ENCODE measurements at regions not wholly inside any gene's neighbourhood (a gene's known extent, or its start where the extent isn't known, plus 50 kb on each side); places are given as distances from the start of the nearest gene placed in this dataset.

DNA sequence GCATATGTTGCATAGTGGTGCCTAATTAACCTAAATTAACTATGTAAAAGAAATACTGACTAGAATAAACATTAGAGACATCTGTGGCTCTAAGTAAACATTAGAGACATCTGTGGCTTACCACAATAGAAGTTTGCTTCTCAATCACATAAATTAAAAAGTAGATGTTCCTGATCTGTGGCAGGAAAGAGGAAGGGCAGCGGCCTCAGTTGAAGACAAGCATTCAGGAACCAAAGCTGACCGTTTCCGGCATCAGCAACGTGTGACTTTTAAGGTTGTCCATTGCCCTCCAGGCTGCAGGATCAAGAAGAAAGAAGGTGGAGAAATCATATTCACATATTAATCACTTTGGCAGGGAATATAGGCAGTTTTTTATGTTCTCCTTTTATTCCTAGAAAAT, 336.3 kb upstream of the TRAM1L1 start:
- Histone ChIP-seq H3K27ac (ENCODE audit: low read depth in 2 of 2, low read length in 2 of 2) (no peak overlapping the region), H3K4me3 (ENCODE audit: low read length in 2 of 2) (no peak overlapping the region), H3K27me3 (ENCODE audit: control insufficient read depth in 2 of 2, insufficient read depth in 2 of 2, low read length in 2 of 2) (no peaks in the 10 kb centered on the region), H3K4me1 (ENCODE audit: control insufficient read depth in 2 of 2, insufficient read depth in 2 of 2, low read length in 2 of 2) (no peaks in the 10 kb centered on the region), H3K36me3 (ENCODE audit: control insufficient read depth in 2 of 2, insufficient read depth in 2 of 2, low read length in 2 of 2) (no peaks in the 10 kb centered on the region), H3K9ac (ENCODE audit: low read depth in 1 of 2, low read length in 2 of 2) (no peak overlapping the region), H3K9me3 (ENCODE audit: control insufficient read depth in 2 of 2, low read length in 2 of 2) (no peaks in the 10 kb centered on the region)

DNA sequence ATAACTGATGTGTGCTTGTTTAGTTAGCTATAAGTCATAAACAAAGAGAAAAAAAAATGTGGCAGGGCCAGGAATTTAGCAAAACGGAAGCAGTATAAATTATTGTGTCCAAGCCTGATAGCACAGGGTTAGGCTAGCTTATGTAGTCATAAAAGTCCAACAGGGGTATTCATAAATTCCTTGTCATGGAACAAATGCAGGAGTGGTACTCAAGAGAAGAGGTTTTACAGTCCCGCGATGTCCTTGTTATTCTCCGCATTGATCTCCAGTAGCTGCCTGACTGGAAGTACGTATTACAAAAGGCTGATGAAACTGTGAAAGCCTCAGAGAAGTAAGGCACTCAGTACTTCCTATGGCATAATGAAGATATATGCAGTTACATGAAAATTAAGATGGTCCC, 336.9 kb upstream of the TRAM1L1 start:
- no peaks in the 10 kb centered on the region for H3K27me3 ChIP-seq (ENCODE audit: control insufficient read depth in 2 of 2, insufficient read depth in 2 of 2, low read length in 2 of 2)
- no peak overlapping the region for H3K9ac ChIP-seq (ENCODE audit: low read depth in 1 of 2, low read length in 2 of 2)
- H3K27ac ChIP-seq (ENCODE audit: low read depth in 2 of 2, low read length in 2 of 2): no peak overlapping the region
- no peaks in the 10 kb centered on the region for H3K9me3 ChIP-seq (ENCODE audit: control insufficient read depth in 2 of 2, low read length in 2 of 2)
- H3K36me3 ChIP-seq (ENCODE audit: control insufficient read depth in 2 of 2, insufficient read depth in 2 of 2, low read length in 2 of 2): no peaks in the 10 kb centered on the region
- H3K4me3 ChIP-seq (ENCODE audit: low read length in 2 of 2): no peak overlapping the region
- H3K4me1 ChIP-seq (ENCODE audit: control insufficient read depth in 2 of 2, insufficient read depth in 2 of 2, low read length in 2 of 2): no peaks in the 10 kb centered on the region

DNA sequence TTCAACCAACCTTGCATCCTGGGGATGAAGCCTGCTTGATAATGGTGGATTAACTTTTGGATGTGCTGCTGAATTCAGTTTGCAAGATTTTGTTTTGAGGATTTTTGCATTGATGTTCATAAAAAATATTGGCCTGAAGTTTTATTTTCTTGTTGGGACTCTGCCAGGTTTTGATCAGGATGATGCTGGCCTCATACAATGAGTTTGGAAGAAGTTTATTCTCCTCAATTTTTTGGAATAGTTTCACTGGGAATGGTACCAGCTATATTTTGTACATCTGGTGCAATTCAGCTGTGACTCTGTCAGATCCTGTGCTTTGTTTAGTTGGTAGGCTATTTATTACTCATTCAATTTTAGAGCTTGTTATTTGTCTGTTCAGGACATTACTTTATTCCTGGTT, 340.3 kb upstream of the TRAM1L1 start:
- Histone ChIP-seq H3K9ac (ENCODE audit: low read depth in 1 of 2, low read length in 2 of 2) (no peak overlapping the region), H3K9me3 (ENCODE audit: control insufficient read depth in 2 of 2, low read length in 2 of 2) (no peaks in the 10 kb centered on the region), H3K27ac (ENCODE audit: low read depth in 2 of 2, low read length in 2 of 2) (no peak overlapping the region), H3K36me3 (ENCODE audit: control insufficient read depth in 2 of 2, insufficient read depth in 2 of 2, low read length in 2 of 2) (no peaks in the 10 kb centered on the region), H3K27me3 (ENCODE audit: control insufficient read depth in 2 of 2, insufficient read depth in 2 of 2, low read length in 2 of 2) (no peaks in the 10 kb centered on the region), H3K4me1 (ENCODE audit: control insufficient read depth in 2 of 2, insufficient read depth in 2 of 2, low read length in 2 of 2) (no peaks in the 10 kb centered on the region), H3K4me3 (ENCODE audit: low read length in 2 of 2) (no peak overlapping the region)

DNA sequence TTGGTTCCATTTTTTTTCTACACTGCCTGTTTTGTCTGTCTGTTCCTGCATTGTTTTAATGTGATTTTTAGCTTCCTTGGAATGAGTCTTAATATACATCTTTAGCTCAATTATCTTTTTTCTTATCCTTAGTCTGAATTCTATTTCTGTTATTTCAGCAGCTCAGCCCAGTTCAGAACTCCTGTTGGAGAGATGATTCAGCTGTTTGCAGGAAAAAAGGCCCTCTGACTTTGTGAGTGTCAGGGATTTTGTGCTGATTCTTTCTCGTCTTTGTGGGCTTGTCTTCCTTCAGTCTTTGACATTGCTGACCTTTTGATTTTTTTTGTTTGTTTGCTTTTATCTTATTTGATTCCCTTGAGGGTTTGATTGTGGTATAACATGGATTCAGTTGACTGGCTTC, 343.2 kb upstream of the TRAM1L1 start:
- Histone ChIP-seq H3K9me3 (ENCODE audit: control insufficient read depth in 2 of 2, low read length in 2 of 2) (no peaks in the 10 kb centered on the region), H3K36me3 (ENCODE audit: control insufficient read depth in 2 of 2, insufficient read depth in 2 of 2, low read length in 2 of 2) (no peaks in the 10 kb centered on the region), H3K4me1 (ENCODE audit: control insufficient read depth in 2 of 2, insufficient read depth in 2 of 2, low read length in 2 of 2) (no peaks in the 10 kb centered on the region), H3K9ac (ENCODE audit: low read depth in 1 of 2, low read length in 2 of 2) (no peak overlapping the region), H3K27me3 (ENCODE audit: control insufficient read depth in 2 of 2, insufficient read depth in 2 of 2, low read length in 2 of 2) (no peaks in the 10 kb centered on the region), H3K27ac (ENCODE audit: low read depth in 2 of 2, low read length in 2 of 2) (no peak overlapping the region), H3K4me3 (ENCODE audit: low read length in 2 of 2) (no peak overlapping the region)

DNA sequence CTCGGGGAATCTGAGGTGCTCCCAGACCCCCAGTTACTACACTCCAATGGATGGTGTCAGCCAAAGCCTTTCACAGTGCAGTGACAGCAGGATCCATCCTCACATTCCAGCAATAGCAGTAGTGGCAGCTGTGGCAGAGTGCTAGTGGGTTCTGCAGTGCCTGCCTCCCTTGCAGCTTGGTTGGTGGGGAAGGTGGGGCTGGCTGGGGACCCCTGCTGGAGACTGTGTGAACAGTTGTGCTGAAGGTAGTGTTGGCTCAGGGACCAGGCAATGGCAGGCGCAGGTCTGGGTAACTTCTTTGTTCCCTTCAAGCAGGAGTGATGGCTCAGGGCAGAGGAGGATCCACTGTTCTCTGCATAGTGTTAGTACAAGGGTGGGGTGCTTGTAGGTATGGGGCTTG, 343.7 kb upstream of the TRAM1L1 start:
- H3K27ac ChIP-seq (ENCODE audit: low read depth in 2 of 2, low read length in 2 of 2): no peak overlapping the region
- H3K9ac ChIP-seq (ENCODE audit: low read depth in 1 of 2, low read length in 2 of 2): no peak overlapping the region
- H3K27me3 ChIP-seq (ENCODE audit: control insufficient read depth in 2 of 2, insufficient read depth in 2 of 2, low read length in 2 of 2): no peaks in the 10 kb centered on the region
- H3K9me3 ChIP-seq (ENCODE audit: control insufficient read depth in 2 of 2, low read length in 2 of 2): no peaks in the 10 kb centered on the region
- no peak overlapping the region for H3K4me3 ChIP-seq (ENCODE audit: low read length in 2 of 2)
- no peaks in the 10 kb centered on the region for H3K4me1 ChIP-seq (ENCODE audit: control insufficient read depth in 2 of 2, insufficient read depth in 2 of 2, low read length in 2 of 2)
- H3K36me3 ChIP-seq (ENCODE audit: control insufficient read depth in 2 of 2, insufficient read depth in 2 of 2, low read length in 2 of 2): no peaks in the 10 kb centered on the region

DNA sequence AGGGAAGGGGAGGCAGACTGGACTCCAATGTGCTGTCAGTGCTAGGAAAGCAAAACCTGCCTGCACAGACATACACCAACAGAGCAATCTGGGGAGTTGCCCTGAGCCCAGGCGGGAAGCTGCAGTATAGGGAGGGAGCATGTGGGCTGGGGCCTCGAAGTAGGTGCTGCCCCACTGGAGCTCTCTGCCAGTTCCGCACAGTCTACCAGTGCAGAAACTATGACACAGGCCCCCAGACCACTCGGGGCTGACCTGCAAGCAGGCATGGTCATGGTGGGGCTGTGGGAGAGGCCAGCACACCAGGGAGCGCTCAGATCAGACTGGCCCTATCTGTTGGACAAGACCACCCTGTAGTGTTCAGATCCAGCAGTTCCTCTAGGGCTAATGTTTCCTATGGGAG, 344.1 kb upstream of the TRAM1L1 start:
- Histone ChIP-seq H3K9ac (ENCODE audit: low read depth in 1 of 2, low read length in 2 of 2) (no peak overlapping the region), H3K9me3 (ENCODE audit: control insufficient read depth in 2 of 2, low read length in 2 of 2) (no peaks in the 10 kb centered on the region), H3K36me3 (ENCODE audit: control insufficient read depth in 2 of 2, insufficient read depth in 2 of 2, low read length in 2 of 2) (no peaks in the 10 kb centered on the region), H3K27ac (ENCODE audit: low read depth in 2 of 2, low read length in 2 of 2) (no peak overlapping the region), H3K27me3 (ENCODE audit: control insufficient read depth in 2 of 2, insufficient read depth in 2 of 2, low read length in 2 of 2) (no peaks in the 10 kb centered on the region), H3K4me1 (ENCODE audit: control insufficient read depth in 2 of 2, insufficient read depth in 2 of 2, low read length in 2 of 2) (no peaks in the 10 kb centered on the region), H3K4me3 (ENCODE audit: low read length in 2 of 2) (no peak overlapping the region)

DNA sequence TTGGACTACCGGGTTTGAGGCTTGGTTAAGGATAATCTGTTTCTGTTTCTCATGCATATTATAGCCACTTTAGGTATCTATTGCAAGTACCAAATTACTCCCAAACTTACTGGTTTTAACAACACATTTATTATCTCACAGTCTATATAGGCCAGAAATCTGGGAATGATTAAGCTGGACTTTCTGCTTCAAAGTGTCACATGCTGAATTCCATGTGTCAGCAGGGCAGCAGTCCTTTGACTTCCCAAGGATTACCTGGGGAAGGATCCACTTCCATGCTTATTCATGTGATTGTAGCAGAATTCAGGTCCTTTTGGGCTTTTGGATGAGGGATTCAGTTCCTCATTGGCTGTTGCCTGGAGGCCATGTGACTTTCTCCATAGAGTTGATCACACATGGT, 349.0 kb upstream of the TRAM1L1 start:
- H3K27me3 ChIP-seq (ENCODE audit: control insufficient read depth in 2 of 2, insufficient read depth in 2 of 2, low read length in 2 of 2): no peaks in the 10 kb centered on the region
- H3K9me3 ChIP-seq (ENCODE audit: control insufficient read depth in 2 of 2, low read length in 2 of 2): no peaks in the 10 kb centered on the region
- no peaks in the 10 kb centered on the region for H3K36me3 ChIP-seq (ENCODE audit: control insufficient read depth in 2 of 2, insufficient read depth in 2 of 2, low read length in 2 of 2)
- H3K4me3 ChIP-seq (ENCODE audit: low read length in 2 of 2): no peak overlapping the region
- no peak overlapping the region for H3K9ac ChIP-seq (ENCODE audit: low read depth in 1 of 2, low read length in 2 of 2)
- H3K4me1 ChIP-seq (ENCODE audit: control insufficient read depth in 2 of 2, insufficient read depth in 2 of 2, low read length in 2 of 2): no peaks in the 10 kb centered on the region
- no peak overlapping the region for H3K27ac ChIP-seq (ENCODE audit: low read depth in 2 of 2, low read length in 2 of 2)

DNA sequence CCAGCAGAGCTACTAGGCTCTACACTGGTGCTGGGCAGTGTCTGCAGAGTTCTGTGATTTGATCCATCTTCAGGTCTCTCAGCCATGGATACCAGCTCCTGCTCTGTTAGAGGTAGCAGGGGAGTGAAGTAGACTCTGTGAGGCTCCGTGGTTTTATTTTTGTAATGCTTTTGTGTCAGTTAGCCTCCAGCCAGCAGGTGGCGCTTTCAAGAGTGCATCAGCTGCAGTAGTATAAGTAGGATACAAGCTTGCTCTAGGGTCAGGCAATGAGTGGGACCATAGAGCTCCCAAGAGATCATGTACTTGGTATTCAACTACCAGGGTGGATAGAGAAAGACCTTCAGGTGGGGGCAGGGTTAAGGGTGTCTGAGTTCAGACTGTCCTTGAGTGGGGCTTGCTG, 362.5 kb upstream of the TRAM1L1 start:
- no peaks in the 10 kb centered on the region for H3K4me1 ChIP-seq (ENCODE audit: control insufficient read depth in 2 of 2, insufficient read depth in 2 of 2, low read length in 2 of 2)
- H3K9me3 ChIP-seq (ENCODE audit: control insufficient read depth in 2 of 2, low read length in 2 of 2): no peaks in the 10 kb centered on the region
- no peak overlapping the region for H3K4me3 ChIP-seq (ENCODE audit: low read length in 2 of 2)
- no peaks in the 10 kb centered on the region for H3K36me3 ChIP-seq (ENCODE audit: control insufficient read depth in 2 of 2, insufficient read depth in 2 of 2, low read length in 2 of 2)
- no peaks in the 10 kb centered on the region for H3K27me3 ChIP-seq (ENCODE audit: control insufficient read depth in 2 of 2, insufficient read depth in 2 of 2, low read length in 2 of 2)
- no peak overlapping the region for H3K27ac ChIP-seq (ENCODE audit: low read depth in 2 of 2, low read length in 2 of 2)
- no peak overlapping the region for H3K9ac ChIP-seq (ENCODE audit: low read depth in 1 of 2, low read length in 2 of 2)

DNA sequence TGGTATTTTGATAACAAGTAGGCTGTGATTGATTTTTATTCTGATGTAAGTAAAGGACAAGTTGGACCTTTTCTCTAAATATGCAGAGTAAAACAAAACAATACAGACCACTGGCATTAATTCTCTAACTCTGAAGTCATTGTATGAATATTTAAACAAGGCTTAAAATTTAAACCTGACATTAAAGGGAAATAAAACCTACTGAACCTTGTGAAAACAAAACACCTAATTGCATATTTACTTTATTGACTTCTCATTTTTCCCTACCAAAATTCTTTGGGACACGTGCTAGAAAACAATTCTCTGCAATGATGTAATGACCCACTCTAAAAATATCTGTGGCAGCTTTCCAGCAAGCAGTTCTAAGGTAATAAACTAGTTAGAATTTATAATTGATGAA, 369.7 kb upstream of the TRAM1L1 start:
- no peak overlapping the region for H3K4me3 ChIP-seq (ENCODE audit: low read length in 2 of 2)
- no peaks in the 10 kb centered on the region for H3K4me1 ChIP-seq (ENCODE audit: control insufficient read depth in 2 of 2, insufficient read depth in 2 of 2, low read length in 2 of 2)
- no peaks in the 10 kb centered on the region for H3K36me3 ChIP-seq (ENCODE audit: control insufficient read depth in 2 of 2, insufficient read depth in 2 of 2, low read length in 2 of 2)
- no peaks in the 10 kb centered on the region for H3K27me3 ChIP-seq (ENCODE audit: control insufficient read depth in 2 of 2, insufficient read depth in 2 of 2, low read length in 2 of 2)
- no peak overlapping the region for H3K9ac ChIP-seq (ENCODE audit: low read depth in 1 of 2, low read length in 2 of 2)
- no peak overlapping the region for H3K27ac ChIP-seq (ENCODE audit: low read depth in 2 of 2, low read length in 2 of 2)
- H3K9me3 ChIP-seq (ENCODE audit: control insufficient read depth in 2 of 2, low read length in 2 of 2): no peaks in the 10 kb centered on the region

DNA sequence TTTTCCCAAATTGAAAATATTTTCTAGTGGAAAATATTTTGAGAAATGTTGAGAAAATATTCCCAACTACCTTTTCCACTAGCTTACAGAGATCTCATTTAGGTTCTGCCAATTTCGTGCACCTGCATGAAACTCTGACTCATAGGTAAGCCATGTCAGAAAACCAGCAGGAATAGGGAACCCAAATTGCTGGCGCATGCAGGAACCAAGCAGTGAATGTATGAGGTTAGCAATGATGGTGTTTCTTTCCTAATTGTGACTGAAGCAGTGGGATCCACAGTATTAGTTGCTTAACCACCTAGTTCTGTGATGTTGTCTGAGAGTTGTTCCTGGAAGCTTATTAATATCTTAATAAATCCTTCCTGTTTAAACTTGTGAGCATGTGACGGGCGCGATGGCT, 381.0 kb upstream of the TRAM1L1 start:
- no peak overlapping the region for H3K4me3 ChIP-seq (ENCODE audit: low read length in 2 of 2)
- H3K36me3 ChIP-seq (ENCODE audit: control insufficient read depth in 2 of 2, insufficient read depth in 2 of 2, low read length in 2 of 2): no peaks in the 10 kb centered on the region
- H3K27me3 ChIP-seq (ENCODE audit: control insufficient read depth in 2 of 2, insufficient read depth in 2 of 2, low read length in 2 of 2): no peaks in the 10 kb centered on the region
- no peaks in the 10 kb centered on the region for H3K4me1 ChIP-seq (ENCODE audit: control insufficient read depth in 2 of 2, insufficient read depth in 2 of 2, low read length in 2 of 2)
- H3K9me3 ChIP-seq (ENCODE audit: control insufficient read depth in 2 of 2, low read length in 2 of 2): no peaks in the 10 kb centered on the region
- no peak overlapping the region for H3K27ac ChIP-seq (ENCODE audit: low read depth in 2 of 2, low read length in 2 of 2)
- no peak overlapping the region for H3K9ac ChIP-seq (ENCODE audit: low read depth in 1 of 2, low read length in 2 of 2)

DNA sequence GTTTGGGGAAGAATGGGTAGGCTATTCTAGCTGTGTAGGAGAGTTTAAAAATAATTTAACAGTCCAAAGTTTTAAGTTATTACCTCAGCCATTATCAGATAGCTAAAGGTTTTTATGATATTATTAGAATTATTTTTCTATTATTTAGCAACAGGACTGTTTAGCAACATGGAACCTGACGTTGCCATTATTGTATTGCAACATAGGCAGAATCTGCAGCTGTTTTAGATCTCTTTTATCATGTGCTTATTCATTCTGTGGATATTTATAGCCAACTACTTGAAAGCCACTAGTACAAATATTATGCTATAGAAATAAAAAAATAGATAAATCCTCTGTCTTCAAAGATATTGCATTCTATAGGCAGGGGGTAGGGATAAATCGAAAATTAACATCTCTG, 382.0 kb upstream of the TRAM1L1 start:
- no peak overlapping the region for H3K27ac ChIP-seq (ENCODE audit: low read depth in 2 of 2, low read length in 2 of 2)
- H3K9ac ChIP-seq (ENCODE audit: low read depth in 1 of 2, low read length in 2 of 2): no peak overlapping the region
- H3K27me3 ChIP-seq (ENCODE audit: control insufficient read depth in 2 of 2, insufficient read depth in 2 of 2, low read length in 2 of 2): no peaks in the 10 kb centered on the region
- H3K4me1 ChIP-seq (ENCODE audit: control insufficient read depth in 2 of 2, insufficient read depth in 2 of 2, low read length in 2 of 2): no peaks in the 10 kb centered on the region
- H3K36me3 ChIP-seq (ENCODE audit: control insufficient read depth in 2 of 2, insufficient read depth in 2 of 2, low read length in 2 of 2): no peaks in the 10 kb centered on the region
- no peaks in the 10 kb centered on the region for H3K9me3 ChIP-seq (ENCODE audit: control insufficient read depth in 2 of 2, low read length in 2 of 2)
- H3K4me3 ChIP-seq (ENCODE audit: low read length in 2 of 2): no peak overlapping the region
